Activated T-helper 1 cell treated with anti-CD3 and anti-CD28 coated beads, Interleukin-12 subunit alpha, Interleukin-12 subunit beta, Interleukin-2, Interleukin-4 antibody, amounts not matched to agents 30 ng/mL and 10 ng/mL and 1 ng/mL, durations not matched to agents 14 hours and 24 hours and 36 hours (primary cell): ENCODE measurements at regions not wholly inside any gene's neighbourhood (a gene's known extent, or its start where the extent isn't known, plus 50 kb on each side); places are given as distances from the start of the nearest gene placed in this dataset.

Source experiments
- DNase-seq: peaks from one replicate; pipeline ENCODE4 v3.0.0; 2021; ENCODE audit warnings: low spot score
- H3K27ac Mint-ChIP-seq: one replicate; pipeline ENCODE4 v1.8.0; 2021; ENCODE audit warnings: mild to moderate bottlenecking, mixed read lengths
- H3K27me3 Mint-ChIP-seq: one replicate; pipeline ENCODE4 v1.8.0; 2022; ENCODE audit warnings: mild to moderate bottlenecking, moderate library complexity, mixed read lengths; ENCODE audit not compliant: insufficient read depth
- H3K36me3 Mint-ChIP-seq: one replicate; pipeline ENCODE4 v1.8.0; 2021; ENCODE audit warnings: low read depth, mixed read lengths
- H3K4me1 Mint-ChIP-seq: one replicate; pipeline ENCODE4 v1.8.0; 2021; ENCODE audit warnings: low read depth, mixed read lengths
- H3K4me3 Mint-ChIP-seq: one replicate; pipeline ENCODE4 v1.8.0; 2021; ENCODE audit warnings: mild to moderate bottlenecking, moderate library complexity, mixed read lengths
- H3K9me3 Mint-ChIP-seq: one replicate; pipeline ENCODE4 v1.8.0; 2021; ENCODE audit warnings: mixed read lengths
- intact Hi-C: fragments of 100-400 bp; cut with micrococcal nuclease; formaldehyde crosslinking; loops from one replicate; pipeline ENCODE4 v1.15.1; 2024

DNA sequence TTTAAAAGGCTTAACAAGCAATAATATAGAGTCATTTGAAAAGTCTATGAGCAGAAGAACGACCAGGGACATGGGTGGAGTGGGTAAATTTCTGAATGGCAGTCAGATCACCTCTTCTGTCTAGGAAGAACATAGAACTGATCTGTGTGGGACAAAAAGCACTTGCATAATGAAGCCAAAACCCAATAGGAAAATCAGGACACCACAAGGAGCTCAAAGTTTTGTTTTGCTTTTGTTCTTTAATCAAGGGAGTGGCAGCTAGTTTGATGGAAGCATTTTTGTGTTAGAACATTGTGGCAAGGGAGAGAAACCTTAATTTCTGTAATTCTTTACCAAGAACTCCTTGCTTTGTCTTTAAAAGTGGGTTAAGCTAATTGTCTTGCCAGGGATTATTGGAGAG lies 240.2 kb upstream of the TANK start:
- no peaks in the 10 kb centered on the region for H3K9me3 Mint-ChIP-seq
- intact Hi-C loops: no loop called here
- peaks cover 10% of the 10 kb centered on the region for H3K27me3 Mint-ChIP-seq
- H3K27ac Mint-ChIP-seq: no peak overlapping the region
- no peaks in the 10 kb centered on the region for H3K36me3 Mint-ChIP-seq
- H3K4me1 Mint-ChIP-seq: no peaks in the 10 kb centered on the region
- H3K4me3 Mint-ChIP-seq: no peak overlapping the region
- no peak for DNase-seq

DNA sequence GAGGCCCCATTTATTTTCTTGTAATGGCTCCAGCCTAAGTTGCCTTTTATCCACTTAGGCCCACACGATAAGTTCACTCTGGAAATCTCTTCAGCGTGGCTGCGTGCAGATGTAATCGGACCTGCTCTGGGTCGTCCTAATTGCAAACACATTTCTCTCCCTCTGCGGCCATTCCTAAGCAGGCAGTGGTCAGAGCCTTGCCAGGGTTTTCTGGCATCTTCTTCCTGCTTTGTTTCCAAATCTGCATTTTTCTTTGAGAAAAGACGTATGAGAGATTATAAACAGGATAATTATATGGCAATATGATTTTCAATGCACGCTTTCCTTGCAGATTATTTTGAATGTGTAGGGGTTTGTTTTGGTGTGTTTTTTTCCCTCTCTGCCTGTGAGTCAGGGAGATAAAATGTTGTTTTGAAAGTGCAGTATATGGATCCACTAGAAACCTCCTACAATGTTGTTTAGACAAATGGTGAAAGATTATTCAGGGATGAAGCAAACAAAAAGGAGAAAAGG lies 239.4 kb upstream of the TANK start:
- H3K27ac Mint-ChIP-seq: no peak overlapping the region
- H3K36me3 Mint-ChIP-seq: no peaks in the 10 kb centered on the region
- intact Hi-C loops: no loop called here
- no peak overlapping the region for H3K4me3 Mint-ChIP-seq
- H3K27me3 Mint-ChIP-seq: peaks cover 10% of the 10 kb centered on the region
- DNase-seq: no peak
- no peaks in the 10 kb centered on the region for H3K9me3 Mint-ChIP-seq
- no peaks in the 10 kb centered on the region for H3K4me1 Mint-ChIP-seq

DNA sequence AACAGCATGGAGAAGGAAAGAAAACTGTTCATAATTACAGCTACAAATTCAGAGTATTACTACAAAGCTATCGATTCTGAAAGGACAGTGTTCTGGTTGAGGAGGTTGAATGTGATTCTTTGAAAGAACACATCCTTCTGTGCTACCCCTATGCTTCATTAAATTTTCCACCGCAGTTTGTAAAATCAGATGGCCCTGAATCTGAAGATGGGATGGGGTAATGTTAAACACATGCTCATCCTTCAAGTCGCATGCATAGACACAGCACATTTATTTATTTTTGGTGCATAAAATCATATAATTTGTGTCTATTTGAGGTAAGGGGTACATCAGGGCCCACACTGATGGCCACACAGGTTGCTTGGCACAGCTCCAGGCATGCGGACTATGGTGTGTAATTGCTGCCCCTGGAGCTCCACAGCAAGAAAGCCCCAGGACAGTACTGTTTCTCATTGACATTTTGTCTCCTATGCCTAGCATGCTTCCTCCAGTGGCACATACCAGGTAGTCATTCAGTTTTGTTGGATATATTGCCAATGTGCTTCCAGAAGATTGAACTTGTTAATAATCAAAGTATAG lies 238.8 kb upstream of the TANK start:
- peaks cover 10% of the 10 kb centered on the region for H3K27me3 Mint-ChIP-seq
- H3K4me3 Mint-ChIP-seq: no peak overlapping the region
- intact Hi-C loops: no loop called here
- H3K4me1 Mint-ChIP-seq: no peaks in the 10 kb centered on the region
- no peak for DNase-seq
- no peak overlapping the region for H3K27ac Mint-ChIP-seq
- H3K9me3 Mint-ChIP-seq: no peaks in the 10 kb centered on the region
- H3K36me3 Mint-ChIP-seq: no peaks in the 10 kb centered on the region

DNA sequence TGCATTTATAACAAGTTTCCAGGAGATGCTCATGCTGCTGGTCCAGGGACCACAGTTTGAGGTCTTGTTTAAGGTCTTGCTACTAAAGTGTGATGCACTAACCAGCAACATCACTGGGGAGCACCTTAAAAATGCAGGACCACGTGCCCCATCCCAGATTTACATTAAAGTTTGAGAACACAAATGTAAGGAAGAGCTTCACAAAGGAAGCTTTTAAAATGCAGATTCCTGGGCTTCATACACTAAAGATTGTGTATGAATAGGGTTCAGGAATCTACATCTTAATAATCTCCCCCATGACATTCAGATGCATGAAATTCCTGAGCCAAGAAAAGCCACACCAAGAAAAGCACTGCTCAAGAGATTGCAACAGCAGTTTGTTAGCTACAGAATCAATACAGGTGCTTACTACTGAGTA lies 235.3 kb upstream of the TANK start:
- no peaks in the 10 kb centered on the region for H3K36me3 Mint-ChIP-seq
- H3K4me1 Mint-ChIP-seq: no peaks in the 10 kb centered on the region
- no peak overlapping the region for H3K4me3 Mint-ChIP-seq
- H3K9me3 Mint-ChIP-seq: no peaks in the 10 kb centered on the region
- intact Hi-C loops: no loop called here
- no peak for DNase-seq
- H3K27me3 Mint-ChIP-seq: peaks cover 3% of the 10 kb centered on the region
- no peak overlapping the region for H3K27ac Mint-ChIP-seq

DNA sequence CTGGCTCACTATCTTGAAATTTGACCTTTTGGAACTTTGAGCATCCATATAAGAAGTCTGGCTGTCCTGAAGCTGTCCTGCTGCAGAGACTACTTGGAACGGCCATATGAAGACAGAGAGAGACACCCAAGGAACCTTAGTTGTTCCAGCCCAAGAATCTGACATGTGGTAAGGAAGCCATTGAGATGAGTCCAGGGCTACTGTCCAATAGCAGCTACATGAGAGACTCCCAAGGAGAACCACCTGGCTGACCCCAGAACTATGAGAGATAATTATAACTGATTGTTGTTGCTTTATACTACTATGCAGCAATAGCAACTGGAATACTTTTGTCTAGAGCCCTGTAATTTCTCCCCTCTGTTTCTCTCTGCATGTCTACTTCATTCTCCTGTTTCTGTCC lies 234.3 kb upstream of the TANK start:
- no peaks in the 10 kb centered on the region for H3K4me1 Mint-ChIP-seq

DNA sequence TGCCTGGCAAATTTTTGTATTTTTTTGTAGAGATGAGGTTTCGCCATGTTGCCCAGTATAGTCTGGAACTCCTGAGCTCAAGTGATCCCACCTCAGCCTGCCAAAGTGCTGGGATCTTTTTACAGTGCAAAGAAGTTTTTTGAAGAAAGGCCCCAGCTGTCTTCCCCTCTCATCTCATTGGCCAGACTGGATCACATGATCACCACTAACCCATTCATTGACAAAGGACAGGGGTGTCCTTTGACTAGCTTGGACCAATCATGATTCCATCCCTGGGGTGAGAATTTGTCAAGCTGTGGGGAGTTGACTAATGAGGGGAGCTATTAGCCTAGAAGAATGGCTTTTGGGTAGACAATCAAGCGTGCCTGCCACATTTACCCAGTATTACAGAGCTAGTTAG lies 232.9 kb upstream of the TANK start:
- Mint-ChIP-seq H3K9me3 (no peaks in the 10 kb centered on the region), H3K36me3 (no peaks in the 10 kb centered on the region), H3K27ac (no peak overlapping the region), H3K4me3 (no peak overlapping the region), H3K27me3 (no peaks in the 10 kb centered on the region), H3K4me1 (peaks cover 4% of the 10 kb centered on the region)
- intact Hi-C loops: no loop called here
- no peak for DNase-seq

More for the DNA sequence above, 234.3 kb upstream of the TANK start:
- no peaks in the 10 kb centered on the region for H3K36me3 Mint-ChIP-seq
- intact Hi-C loops: no loop called here
- no peaks in the 10 kb centered on the region for H3K9me3 Mint-ChIP-seq
- no peak overlapping the region for H3K4me3 Mint-ChIP-seq
- H3K27me3 Mint-ChIP-seq: peaks cover 3% of the 10 kb centered on the region
- no peak overlapping the region for H3K27ac Mint-ChIP-seq
- no peak for DNase-seq

DNA sequence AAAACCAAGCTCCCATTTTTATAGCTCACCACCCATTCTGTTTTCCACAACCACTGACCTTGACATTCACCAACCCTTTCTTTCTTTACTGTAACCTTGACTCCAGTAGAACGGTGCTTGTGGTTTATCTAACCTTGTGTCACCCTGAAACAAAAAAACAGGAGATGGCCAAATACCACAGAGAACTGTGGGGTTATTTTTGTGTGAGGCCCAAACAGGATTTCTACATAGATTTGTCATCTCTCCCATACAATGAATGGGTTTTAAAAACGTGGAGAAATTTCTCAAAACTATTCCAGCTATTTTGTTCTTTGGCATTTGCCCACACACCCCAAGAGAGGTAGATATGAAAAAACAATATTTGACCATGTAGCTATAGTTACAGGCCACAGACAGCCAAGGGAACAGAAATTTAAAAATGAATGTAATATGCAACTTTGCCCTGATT lies 231.3 kb upstream of the TANK start:
- Mint-ChIP-seq H3K4me3 (no peak overlapping the region), H3K4me1 (peaks cover 15% of the 10 kb centered on the region), H3K27ac (no peak overlapping the region), H3K27me3 (no peaks in the 10 kb centered on the region), H3K36me3 (no peaks in the 10 kb centered on the region), H3K9me3 (no peaks in the 10 kb centered on the region)
- no peak for DNase-seq
- intact Hi-C loops: no loop called here

DNA sequence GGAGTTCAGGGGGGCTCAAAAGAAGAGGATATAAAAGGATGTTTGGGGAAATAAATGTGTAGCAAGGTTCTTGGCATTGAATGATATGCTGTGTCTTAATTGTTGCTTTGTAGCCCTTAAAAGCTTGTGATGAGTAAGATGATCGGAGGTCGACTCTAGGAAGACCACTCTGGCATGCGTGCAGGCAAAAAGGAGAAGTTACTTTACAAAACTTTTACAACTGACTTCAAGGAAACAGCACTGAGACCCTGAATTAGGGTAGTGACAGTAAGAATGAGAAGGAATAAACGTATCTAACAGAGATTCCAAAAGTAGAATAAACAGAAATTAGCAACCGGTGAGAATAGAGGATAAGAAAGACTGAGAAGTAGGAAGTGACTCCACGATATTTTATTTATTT lies 228.7 kb upstream of the TANK start:
- H3K27me3 Mint-ChIP-seq: no peaks in the 10 kb centered on the region
- intact Hi-C loops: no loop called here
- no peaks in the 10 kb centered on the region for H3K36me3 Mint-ChIP-seq
- DNase-seq: no peak
- no peak overlapping the region for H3K27ac Mint-ChIP-seq
- H3K4me1 Mint-ChIP-seq: peaks cover 15% of the 10 kb centered on the region
- H3K4me3 Mint-ChIP-seq: no peak overlapping the region
- H3K9me3 Mint-ChIP-seq: no peaks in the 10 kb centered on the region

DNA sequence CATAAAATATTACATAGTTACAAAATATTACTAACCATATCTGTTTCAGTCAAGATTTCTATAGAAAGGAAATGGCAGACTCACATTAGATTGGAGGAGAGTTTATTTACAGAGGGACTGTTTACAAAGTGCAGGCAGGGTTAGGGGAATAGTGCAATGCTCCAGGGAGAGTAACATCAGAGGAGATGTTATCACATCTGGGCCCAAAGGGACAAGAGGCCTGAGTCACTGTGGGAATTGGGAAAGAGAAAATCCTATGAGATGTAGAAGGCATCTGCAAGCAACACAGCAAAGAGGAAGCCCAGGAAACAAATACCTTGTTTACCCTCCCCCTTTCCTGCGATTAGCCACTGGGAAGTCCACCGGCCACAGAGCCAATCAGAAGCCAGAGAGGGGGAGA lies 227.3 kb upstream of the TANK start:
- no peaks in the 10 kb centered on the region for H3K36me3 Mint-ChIP-seq
- no peaks in the 10 kb centered on the region for H3K9me3 Mint-ChIP-seq
- H3K27ac Mint-ChIP-seq: no peak overlapping the region
- no peak for DNase-seq
- no peaks in the 10 kb centered on the region for H3K27me3 Mint-ChIP-seq
- peaks cover 15% of the 10 kb centered on the region for H3K4me1 Mint-ChIP-seq
- intact Hi-C loops: no loop called here
- H3K4me3 Mint-ChIP-seq: no peak overlapping the region

DNA sequence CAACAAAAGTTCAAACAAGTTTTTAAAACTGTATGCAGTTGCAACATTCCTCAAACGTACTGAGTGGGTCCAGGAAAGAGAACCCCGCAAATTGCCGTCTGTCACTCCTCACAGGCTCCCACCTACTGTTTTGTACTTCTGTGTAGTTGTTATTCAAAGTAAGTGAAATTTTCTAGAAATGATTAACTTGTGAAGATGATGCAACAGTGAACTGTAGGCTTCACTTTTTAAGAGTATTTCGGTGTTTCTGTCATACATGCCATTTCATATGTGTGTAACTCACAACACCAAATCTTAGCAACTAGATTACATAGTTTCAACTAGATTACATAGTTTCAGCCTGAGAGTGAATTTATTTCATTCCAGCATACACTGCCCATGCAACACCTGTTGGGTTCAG lies 226.0 kb upstream of the TANK start:
- Mint-ChIP-seq H3K27me3 (no peaks in the 10 kb centered on the region), H3K36me3 (no peaks in the 10 kb centered on the region), H3K4me3 (no peak overlapping the region), H3K9me3 (no peaks in the 10 kb centered on the region), H3K4me1 (peaks cover 16% of the 10 kb centered on the region), H3K27ac (no peak overlapping the region)
- intact Hi-C loops: no loop called here
- no peak for DNase-seq

DNA sequence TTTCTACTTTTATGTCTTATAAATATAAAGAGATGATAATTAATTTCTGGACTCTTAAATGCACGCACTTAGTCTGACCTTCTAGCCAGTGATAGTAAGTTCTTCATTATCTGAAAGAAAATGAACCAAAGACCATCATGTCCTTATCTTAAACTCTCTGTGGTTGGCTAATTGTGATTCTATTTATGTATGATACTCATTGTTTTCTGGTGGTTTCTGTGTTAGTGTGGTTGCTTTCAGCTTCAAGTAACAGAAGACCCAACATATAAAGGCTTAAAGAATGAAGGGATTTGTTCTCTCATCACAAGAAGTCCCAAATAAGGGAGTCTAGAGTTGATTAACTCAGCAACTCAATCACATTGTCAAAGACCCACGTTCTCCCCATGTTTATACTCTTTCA lies 225.2 kb upstream of the TANK start:
- no peaks in the 10 kb centered on the region for H3K27me3 Mint-ChIP-seq
- no peak overlapping the region for H3K27ac Mint-ChIP-seq
- DNase-seq: no peak
- intact Hi-C loops: no loop called here
- no peaks in the 10 kb centered on the region for H3K36me3 Mint-ChIP-seq
- peaks cover 23% of the 10 kb centered on the region for H3K4me1 Mint-ChIP-seq
- no peaks in the 10 kb centered on the region for H3K9me3 Mint-ChIP-seq
- H3K4me3 Mint-ChIP-seq: no peak overlapping the region

DNA sequence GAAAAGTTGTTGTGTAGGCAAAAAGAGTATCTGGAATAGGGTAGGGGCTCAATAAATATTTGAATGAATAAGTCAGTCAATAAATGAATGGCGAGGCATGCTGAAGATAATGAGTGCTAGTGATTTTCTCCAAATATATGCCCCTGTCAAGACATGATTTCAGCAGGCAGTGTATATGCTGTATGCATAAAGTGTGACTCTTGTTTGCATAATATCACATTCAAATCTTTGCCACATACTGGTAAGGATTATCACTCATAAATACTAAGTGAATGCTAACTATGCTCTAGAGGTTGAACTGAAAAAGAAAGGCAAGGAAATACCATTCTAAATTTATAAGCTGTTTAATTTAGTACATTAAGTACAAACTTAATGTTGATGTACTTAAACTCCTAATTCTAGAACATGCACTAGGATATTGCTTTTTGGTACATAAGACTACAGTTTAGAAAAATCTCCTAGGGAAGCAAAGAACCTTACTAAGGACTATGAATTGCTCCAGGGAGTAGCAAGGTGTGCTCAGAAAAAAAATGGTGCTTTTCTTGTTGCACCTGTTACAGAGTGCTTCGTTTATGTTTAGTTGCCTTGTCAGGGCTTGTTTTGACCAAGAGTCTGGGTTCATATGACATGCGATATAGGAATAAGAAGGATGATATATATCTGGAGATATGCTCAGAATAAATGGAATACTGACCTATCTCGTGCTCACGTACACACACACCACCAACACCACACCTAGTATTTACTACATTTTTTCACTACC lies 224.0 kb upstream of the TANK start:
- Mint-ChIP-seq H3K9me3 (no peaks in the 10 kb centered on the region), H3K4me3 (no peak overlapping the region), H3K36me3 (no peaks in the 10 kb centered on the region), H3K27me3 (no peaks in the 10 kb centered on the region), H3K4me1 (peaks cover 35% of the 10 kb centered on the region), H3K27ac (no peak overlapping the region)
- intact Hi-C loops: no loop called here
- DNase-seq: no peak

DNA sequence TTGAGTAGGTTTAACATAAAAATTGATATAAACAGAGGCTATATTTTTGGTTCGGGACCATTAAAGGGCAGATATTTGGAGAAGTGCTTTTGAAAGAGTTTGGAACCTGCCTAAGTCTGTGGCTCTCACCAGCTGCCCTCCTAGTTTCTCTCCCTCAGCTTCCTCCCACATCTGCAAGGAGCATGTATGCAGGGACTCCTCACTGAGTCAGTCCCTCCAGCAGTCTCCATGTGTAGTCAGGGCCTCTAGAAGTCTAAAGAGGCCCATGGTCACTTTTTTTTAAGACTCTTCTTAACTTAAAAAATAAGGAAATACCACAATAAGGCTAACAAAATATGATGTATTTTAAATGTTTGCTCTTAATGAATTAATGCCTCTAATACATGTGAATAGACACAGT lies 220.0 kb upstream of the TANK start:
- no peak for DNase-seq
- Mint-ChIP-seq H3K4me1 (peaks cover 27% of the 10 kb centered on the region), H3K27ac (no peak overlapping the region), H3K9me3 (no peaks in the 10 kb centered on the region), H3K27me3 (no peaks in the 10 kb centered on the region), H3K36me3 (no peaks in the 10 kb centered on the region), H3K4me3 (no peak overlapping the region)
- intact Hi-C loops: no loop called here
